ENCODE measurements at regions not wholly inside any gene's neighbourhood (a gene's known extent, or its start where the extent isn't known, plus 50 kb on each side); places are given as distances from the start of the nearest gene placed in this dataset.

DNA sequence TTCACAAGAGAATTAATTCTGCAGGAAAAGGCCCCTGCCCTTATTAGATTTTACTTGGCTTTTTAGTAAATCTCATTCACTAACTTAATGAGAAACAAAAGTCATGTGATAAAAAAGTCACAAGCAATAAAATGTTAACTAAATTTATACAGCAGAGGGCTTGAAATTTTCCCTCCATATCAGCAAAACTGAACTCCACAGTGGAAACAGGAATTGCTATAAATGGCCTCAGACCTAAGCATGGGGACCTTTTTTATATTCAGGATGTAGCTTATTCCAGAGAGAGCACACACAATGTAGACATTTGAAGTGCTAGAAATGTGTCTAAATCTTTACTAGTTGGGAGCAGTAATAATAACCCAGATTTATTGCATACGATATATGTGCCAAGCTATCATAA, 291.5 kb downstream of the C16orf95 start:
- ChIA-PET CTCF (no interaction called here), POLR2A (no interaction called here)
- no peak for DNase-seq (ENCODE audit: low spot score)
- ATAC-seq: no peak
- H3K36me3 Mint-ChIP-seq: no peaks in the 10 kb centered on the region
- H3K9me3 Mint-ChIP-seq: peaks cover 3% of the 10 kb centered on the region; the same call in 1 of the 2 replicates
- H3K27ac Mint-ChIP-seq: no peak overlapping the region
- TF ChIP-seq, protein P1, sequence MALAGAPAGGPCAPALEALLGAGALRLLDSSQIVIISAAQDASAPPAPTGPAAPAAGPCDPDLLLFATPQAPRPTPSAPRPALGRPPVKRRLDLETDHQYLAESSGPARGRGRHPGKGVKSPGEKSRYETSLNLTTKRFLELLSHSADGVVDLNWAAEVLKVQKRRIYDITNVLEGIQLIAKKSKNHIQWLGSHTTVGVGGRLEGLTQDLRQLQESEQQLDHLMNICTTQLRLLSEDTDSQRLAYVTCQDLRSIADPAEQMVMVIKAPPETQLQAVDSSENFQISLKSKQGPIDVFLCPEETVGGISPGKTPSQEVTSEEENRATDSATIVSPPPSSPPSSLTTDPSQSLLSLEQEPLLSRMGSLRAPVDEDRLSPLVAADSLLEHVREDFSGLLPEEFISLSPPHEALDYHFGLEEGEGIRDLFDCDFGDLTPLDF (CRISPR knock-in tag; IDR thresholded peaks at IDR 0.05): no peak
- TF ChIP-seq HMGA2 (CRISPR knock-in tag; IDR thresholded peaks at IDR 0.05): no peak
- TF ChIP-seq ZBTB21 (CRISPR knock-in tag; IDR thresholded peaks at IDR 0.05; ENCODE audit: borderline replicate concordance): no peak
- no peak for TF ChIP-seq ATF1 (CRISPR knock-in tag; IDR thresholded peaks at IDR 0.05)
- TF ChIP-seq, protein P2, sequence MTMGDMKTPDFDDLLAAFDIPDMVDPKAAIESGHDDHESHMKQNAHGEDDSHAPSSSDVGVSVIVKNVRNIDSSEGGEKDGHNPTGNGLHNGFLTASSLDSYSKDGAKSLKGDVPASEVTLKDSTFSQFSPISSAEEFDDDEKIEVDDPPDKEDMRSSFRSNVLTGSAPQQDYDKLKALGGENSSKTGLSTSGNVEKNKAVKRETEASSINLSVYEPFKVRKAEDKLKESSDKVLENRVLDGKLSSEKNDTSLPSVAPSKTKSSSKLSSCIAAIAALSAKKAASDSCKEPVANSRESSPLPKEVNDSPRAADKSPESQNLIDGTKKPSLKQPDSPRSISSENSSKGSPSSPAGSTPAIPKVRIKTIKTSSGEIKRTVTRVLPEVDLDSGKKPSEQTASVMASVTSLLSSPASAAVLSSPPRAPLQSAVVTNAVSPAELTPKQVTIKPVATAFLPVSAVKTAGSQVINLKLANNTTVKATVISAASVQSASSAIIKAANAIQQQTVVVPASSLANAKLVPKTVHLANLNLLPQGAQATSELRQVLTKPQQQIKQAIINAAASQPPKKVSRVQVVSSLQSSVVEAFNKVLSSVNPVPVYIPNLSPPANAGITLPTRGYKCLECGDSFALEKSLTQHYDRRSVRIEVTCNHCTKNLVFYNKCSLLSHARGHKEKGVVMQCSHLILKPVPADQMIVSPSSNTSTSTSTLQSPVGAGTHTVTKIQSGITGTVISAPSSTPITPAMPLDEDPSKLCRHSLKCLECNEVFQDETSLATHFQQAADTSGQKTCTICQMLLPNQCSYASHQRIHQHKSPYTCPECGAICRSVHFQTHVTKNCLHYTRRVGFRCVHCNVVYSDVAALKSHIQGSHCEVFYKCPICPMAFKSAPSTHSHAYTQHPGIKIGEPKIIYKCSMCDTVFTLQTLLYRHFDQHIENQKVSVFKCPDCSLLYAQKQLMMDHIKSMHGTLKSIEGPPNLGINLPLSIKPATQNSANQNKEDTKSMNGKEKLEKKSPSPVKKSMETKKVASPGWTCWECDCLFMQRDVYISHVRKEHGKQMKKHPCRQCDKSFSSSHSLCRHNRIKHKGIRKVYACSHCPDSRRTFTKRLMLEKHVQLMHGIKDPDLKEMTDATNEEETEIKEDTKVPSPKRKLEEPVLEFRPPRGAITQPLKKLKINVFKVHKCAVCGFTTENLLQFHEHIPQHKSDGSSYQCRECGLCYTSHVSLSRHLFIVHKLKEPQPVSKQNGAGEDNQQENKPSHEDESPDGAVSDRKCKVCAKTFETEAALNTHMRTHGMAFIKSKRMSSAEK (CRISPR knock-in tag; IDR thresholded peaks at IDR 0.05; ENCODE audit: borderline replicate concordance): no peak
- no peak for TF ChIP-seq CREB1 (CRISPR knock-in tag; IDR thresholded peaks at IDR 0.05)
- TF ChIP-seq MXD4 (CRISPR knock-in tag; IDR thresholded peaks at IDR 0.05; ENCODE audit: borderline replicate concordance): no peak
- no peak for TF ChIP-seq ZNF396 (CRISPR knock-in tag; IDR thresholded peaks at IDR 0.05; ENCODE audit: borderline replicate concordance)
- no peak for TF ChIP-seq FOXK1 (CRISPR knock-in tag; IDR thresholded peaks at IDR 0.05)
- TF ChIP-seq, protein P3, sequence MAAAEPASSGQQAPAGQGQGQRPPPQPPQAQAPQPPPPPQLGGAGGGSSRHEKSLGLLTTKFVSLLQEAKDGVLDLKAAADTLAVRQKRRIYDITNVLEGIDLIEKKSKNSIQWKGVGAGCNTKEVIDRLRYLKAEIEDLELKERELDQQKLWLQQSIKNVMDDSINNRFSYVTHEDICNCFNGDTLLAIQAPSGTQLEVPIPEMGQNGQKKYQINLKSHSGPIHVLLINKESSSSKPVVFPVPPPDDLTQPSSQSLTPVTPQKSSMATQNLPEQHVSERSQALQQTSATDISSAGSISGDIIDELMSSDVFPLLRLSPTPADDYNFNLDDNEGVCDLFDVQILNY (CRISPR knock-in tag; IDR thresholded peaks at IDR 0.05): no peak
- TF ChIP-seq, protein P4, sequence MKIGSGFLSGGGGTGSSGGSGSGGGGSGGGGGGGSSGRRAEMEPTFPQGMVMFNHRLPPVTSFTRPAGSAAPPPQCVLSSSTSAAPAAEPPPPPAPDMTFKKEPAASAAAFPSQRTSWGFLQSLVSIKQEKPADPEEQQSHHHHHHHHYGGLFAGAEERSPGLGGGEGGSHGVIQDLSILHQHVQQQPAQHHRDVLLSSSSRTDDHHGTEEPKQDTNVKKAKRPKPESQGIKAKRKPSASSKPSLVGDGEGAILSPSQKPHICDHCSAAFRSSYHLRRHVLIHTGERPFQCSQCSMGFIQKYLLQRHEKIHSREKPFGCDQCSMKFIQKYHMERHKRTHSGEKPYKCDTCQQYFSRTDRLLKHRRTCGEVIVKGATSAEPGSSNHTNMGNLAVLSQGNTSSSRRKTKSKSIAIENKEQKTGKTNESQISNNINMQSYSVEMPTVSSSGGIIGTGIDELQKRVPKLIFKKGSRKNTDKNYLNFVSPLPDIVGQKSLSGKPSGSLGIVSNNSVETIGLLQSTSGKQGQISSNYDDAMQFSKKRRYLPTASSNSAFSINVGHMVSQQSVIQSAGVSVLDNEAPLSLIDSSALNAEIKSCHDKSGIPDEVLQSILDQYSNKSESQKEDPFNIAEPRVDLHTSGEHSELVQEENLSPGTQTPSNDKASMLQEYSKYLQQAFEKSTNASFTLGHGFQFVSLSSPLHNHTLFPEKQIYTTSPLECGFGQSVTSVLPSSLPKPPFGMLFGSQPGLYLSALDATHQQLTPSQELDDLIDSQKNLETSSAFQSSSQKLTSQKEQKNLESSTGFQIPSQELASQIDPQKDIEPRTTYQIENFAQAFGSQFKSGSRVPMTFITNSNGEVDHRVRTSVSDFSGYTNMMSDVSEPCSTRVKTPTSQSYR (CRISPR knock-in tag; IDR thresholded peaks at IDR 0.05): no peak
- no peak for TF ChIP-seq ELF4 (CRISPR knock-in tag; IDR thresholded peaks at IDR 0.05; ENCODE audit: low read depth)
- TF ChIP-seq SMAD4 (CRISPR knock-in tag; IDR thresholded peaks at IDR 0.05): no peak
- TF ChIP-seq KAT7 (CRISPR knock-in tag; IDR thresholded peaks at IDR 0.05; ENCODE audit: borderline replicate concordance): no peak
- TF ChIP-seq EMX1 (CRISPR knock-in tag; IDR thresholded peaks at IDR 0.05): no peak
- no peak for TF ChIP-seq NR2C2 (CRISPR knock-in tag; IDR thresholded peaks at IDR 0.05)
- no peak for TF ChIP-seq TEAD4 (CRISPR knock-in tag; IDR thresholded peaks at IDR 0.05)
- TF ChIP-seq SP1 (CRISPR knock-in tag; conservative IDR thresholded peaks at IDR 0.05): no peak
- TF ChIP-seq NFATC4 (CRISPR knock-in tag; IDR thresholded peaks at IDR 0.05): no peak
- no peak for TF ChIP-seq JAZF1 (CRISPR knock-in tag; IDR thresholded peaks at IDR 0.05)
- no peaks in the 10 kb centered on the region for H3K4me1 Mint-ChIP-seq
- no peak overlapping the region for H3K4me3 Mint-ChIP-seq
- H3K27me3 Mint-ChIP-seq (ENCODE audit: low read depth): peaks cover 3% of the 10 kb centered on the region
